Thoracic aorta (tissue), 2 donors: ENCODE measurements at regions not wholly inside any gene's neighbourhood (a gene's known extent, or its start where the extent isn't known, plus 50 kb on each side); places are given as distances from the start of the nearest gene placed in this dataset.
"Not testable (repeated sequence)": the region's sequence is repeated elsewhere in the genome, so short reads cannot be mapped to it uniquely, and the experiment has no call there.

ENCODE experiments used
- ATAC-seq: fragments of 150-250 bp; one replicate; pipeline ENCODE4 v1.8.0; 2017; ENCODE audit warnings: low read depth; ENCODE audit not compliant: insufficient number of reproducible peaks, low FRiP score
- DNase-seq: peaks from one replicate; pipeline ENCODE4 v3.0.0-alpha.2; 2020; ENCODE audit warnings: low spot score
- H3K27ac ChIP-seq, 2 donors: fragments of 200-600 bp; sonication (generic); 1 replicate in 1 of 2; 2 replicates in 1 of 2; pipeline ENCODE4 v1.5.1; 2016; ENCODE audit warnings: mild to moderate bottlenecking in 2 of 2, moderate library complexity in 2 of 2
- H3K27me3 ChIP-seq: fragments of 200-600 bp; sonication (generic); replicated peaks from 2 replicates; pipeline ENCODE4 v1.6.0; 2016; ENCODE audit warnings: mild to moderate bottlenecking; ENCODE audit not compliant: insufficient read depth
- H3K36me3 ChIP-seq: fragments of 200-600 bp; sonication (generic); one replicate; pipeline ENCODE4 v1.5.1; 2016
- H3K4me1 ChIP-seq, 2 donors: fragments of 200-600 bp; sonication (generic); 1 replicate in 1 of 2; 2 replicates in 1 of 2; pipeline versions ENCODE4 v1.5.1 to v1.6.0; 2016; ENCODE audit warnings: low read depth in 2 of 2, mild to moderate bottlenecking in 1 of 2; ENCODE audit not compliant: control insufficient read depth in 1 of 2
- H3K4me3 ChIP-seq: fragments of 200-600 bp; sonication (generic); 2 replicates; pipeline ENCODE4 v1.5.1; 2016; ENCODE audit warnings: mild to moderate bottlenecking
- H3K9me3 ChIP-seq: fragments of 200-600 bp; sonication (generic); 2 replicates; pipeline ENCODE4 v1.5.1; 2016
- CTCF ChIP-seq: fragments of 200-600 bp; sonication (generic); IDR thresholded peaks from one replicate; pipeline ENCODE4 v1.5.1; 2019; ENCODE audit warnings: antibody characterized with exemption

GRCh38 chr5:163947848-163948666, 442.6 kb downstream of the MAT2B start:
- DNase-seq (no peak), ATAC-seq (no peak)
- Histone ChIP-seq H3K27ac (no peak overlapping the region), H3K9me3 (no peaks in the 10 kb centered on the region), H3K27me3 (no peaks in the 10 kb centered on the region), H3K4me1 (no peaks in the 10 kb centered on the region), H3K36me3 (no peaks in the 10 kb centered on the region), H3K4me3 (no peak overlapping the region)
- TF ChIP-seq CTCF = no peak

DNA sequence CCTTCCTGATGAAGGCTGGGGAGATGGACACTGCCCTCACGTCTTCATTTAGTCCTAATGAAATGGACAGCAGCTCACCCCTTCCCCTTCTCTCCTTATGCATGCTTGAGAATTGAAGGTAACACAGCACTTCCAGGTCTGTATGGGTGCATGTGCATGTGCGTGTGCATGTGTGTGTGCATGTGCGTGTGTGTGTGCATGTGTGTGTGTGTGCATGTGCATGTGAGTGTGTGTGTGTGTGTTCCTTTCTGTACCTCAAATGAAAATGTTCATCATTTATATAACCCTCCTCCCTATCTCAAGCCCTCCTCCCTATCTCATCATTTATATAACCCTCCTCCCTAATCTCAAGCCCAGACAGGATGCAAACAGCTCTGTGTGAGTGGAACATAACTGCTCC, 444.8 kb downstream of the MAT2B start:
- Histone ChIP-seq H3K27ac (no peak overlapping the region), H3K27me3 (no peaks in the 10 kb centered on the region), H3K4me3 (no peak overlapping the region), H3K4me1 (no peaks in the 10 kb centered on the region), H3K9me3 (no peaks in the 10 kb centered on the region), H3K36me3 (no peaks in the 10 kb centered on the region)
- no peak for TF ChIP-seq CTCF
- DNase-seq = no peak
- ATAC-seq = no peak

DNA sequence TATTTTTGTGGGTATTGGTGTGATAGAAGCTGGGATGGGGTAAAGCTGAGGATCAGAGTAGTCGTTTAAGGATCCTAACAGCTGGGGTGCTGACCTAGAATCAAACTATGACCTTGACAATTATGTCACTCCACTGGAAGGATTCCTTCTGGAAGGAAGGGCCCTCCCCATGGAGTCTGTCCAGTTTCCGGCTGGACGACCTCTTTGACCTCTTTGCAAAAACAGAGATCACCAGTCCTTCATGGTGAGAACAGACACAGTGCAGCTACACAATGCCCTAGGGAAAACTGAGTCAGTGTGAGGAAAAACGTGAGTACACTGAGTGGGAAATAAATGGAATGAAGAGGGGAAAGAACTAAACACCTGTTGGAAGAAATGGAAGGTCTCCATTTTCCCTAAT, 445.6 kb downstream of the MAT2B start:
- Histone ChIP-seq H3K9me3 (no peaks in the 10 kb centered on the region), H3K4me1 (no peaks in the 10 kb centered on the region), H3K27ac (no peak overlapping the region), H3K36me3 (no peaks in the 10 kb centered on the region), H3K27me3 (no peaks in the 10 kb centered on the region), H3K4me3 (no peak overlapping the region)
- no peak for TF ChIP-seq CTCF
- no peak for DNase-seq
- ATAC-seq = no peak

DNA sequence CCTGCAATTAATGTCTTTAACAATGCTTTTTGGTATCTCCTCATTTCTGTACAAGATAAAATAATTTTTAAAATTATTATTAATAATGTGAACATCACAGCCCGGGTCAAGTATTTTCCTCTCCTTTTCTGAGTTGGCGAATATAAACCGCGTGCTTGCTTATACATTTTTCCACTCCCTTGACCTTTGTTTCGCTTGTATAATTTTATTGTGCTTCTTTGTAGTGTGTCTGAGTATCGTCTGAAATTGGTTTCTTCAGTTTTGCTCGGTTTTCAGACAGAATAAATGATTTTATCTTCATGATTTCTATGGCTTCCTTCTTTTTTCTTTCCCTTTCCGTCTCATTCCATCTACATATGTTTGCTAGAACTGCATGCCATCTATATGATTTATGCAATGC, 448.5 kb downstream of the MAT2B start:
- Histone ChIP-seq H3K4me1 (no peaks in the 10 kb centered on the region), H3K27me3 (no peaks in the 10 kb centered on the region), H3K36me3 (no peaks in the 10 kb centered on the region), H3K27ac (no peak overlapping the region), H3K4me3 (no peak overlapping the region), H3K9me3 (no peaks in the 10 kb centered on the region)
- ATAC-seq (no peak), DNase-seq (no peak)
- TF ChIP-seq CTCF = no peak

GRCh38 chr5:163961230-163961629, 455.8 kb downstream of the MAT2B start:
- H3K9me3 ChIP-seq, H3K27me3 ChIP-seq, H3K4me1 ChIP-seq, H3K27ac ChIP-seq, H3K4me3 ChIP-seq, ATAC-seq, H3K36me3 ChIP-seq, DNase-seq: not testable (repeated sequence)

- ATAC-seq = no peak
Observed at GRCh38 chr5:163963881-163964280, 458.5 kb downstream of the MAT2B start.

More at GRCh38 chr5:163963881-163964280, 458.5 kb downstream of the MAT2B start:
- TF ChIP-seq CTCF = no peak
- H3K27ac ChIP-seq = no peak overlapping the region
- no peak for DNase-seq
- no peaks in the 10 kb centered on the region for H3K36me3 ChIP-seq
- no peaks in the 10 kb centered on the region for H3K27me3 ChIP-seq
- no peak overlapping the region for H3K4me3 ChIP-seq
- no peaks in the 10 kb centered on the region for H3K9me3 ChIP-seq
- H3K4me1 ChIP-seq = no peaks in the 10 kb centered on the region
